ENCODE measurements at regions not wholly inside any gene's neighbourhood (a gene's known extent, or its start where the extent isn't known, plus 50 kb on each side); places are given as distances from the start of the nearest gene placed in this dataset.

DNA sequence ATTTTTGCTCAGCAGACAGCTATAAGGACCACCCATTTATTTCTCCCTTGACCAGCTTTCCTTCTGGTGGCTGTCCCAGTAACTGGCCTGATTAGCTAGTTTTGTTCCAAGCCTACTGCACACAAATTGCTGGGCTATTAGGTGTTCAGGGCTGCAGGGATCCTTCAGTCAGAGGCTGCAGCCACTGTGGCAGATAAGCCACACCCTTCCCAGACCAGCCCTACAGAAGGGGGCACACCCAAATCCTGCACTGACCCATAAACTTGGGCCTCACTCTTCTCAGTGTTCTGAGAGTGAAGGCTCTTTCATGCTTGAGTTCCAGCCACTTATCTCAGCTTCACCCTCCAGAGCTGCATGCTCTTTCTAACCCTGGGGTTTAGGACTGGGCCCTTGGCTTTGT, 200.0 kb downstream of the AASDHPPT start:
- Mint-ChIP-seq H3K27ac (no peak overlapping the region), H3K4me1 (no peaks in the 10 kb centered on the region), H3K9me3 (peaks cover 4 to 10% of the 10 kb centered on the region in 2 donors), H3K27me3 (no peaks in the 10 kb centered on the region), H3K36me3 (no peaks in the 10 kb centered on the region), H3K4me3 (no peak overlapping the region)
- DNase-seq, result no peak
- no peak for ATAC-seq (replicated peaks)

DNA sequence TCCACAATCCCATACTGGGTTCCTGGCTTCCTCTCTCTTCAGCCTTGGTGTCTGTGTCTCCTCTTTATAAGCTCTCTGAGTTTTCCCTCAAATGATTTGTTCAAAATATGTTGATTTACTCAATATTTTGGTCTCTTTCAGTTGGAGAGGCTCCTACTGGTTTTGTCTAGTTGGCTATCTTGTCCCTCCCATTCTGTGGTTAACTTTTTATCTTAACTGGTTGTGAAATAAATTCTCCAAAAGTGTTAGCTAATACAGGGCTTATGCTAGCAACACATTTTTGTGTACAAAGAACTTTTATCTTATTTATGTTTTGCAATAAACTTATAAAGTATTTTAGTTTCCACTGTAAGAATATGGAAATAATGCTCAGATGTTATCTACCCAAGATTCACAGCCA, 200.9 kb downstream of the AASDHPPT start:
- ATAC-seq (replicated peaks), result no peak
- Mint-ChIP-seq H3K4me1 (no peaks in the 10 kb centered on the region), H3K9me3 (peaks cover under 1 to 6% of the 10 kb centered on the region in 2 donors), H3K36me3 (no peaks in the 10 kb centered on the region), H3K27ac (no peak overlapping the region), H3K27me3 (no peaks in the 10 kb centered on the region), H3K4me3 (no peak overlapping the region)
- DNase-seq, result no peak

DNA sequence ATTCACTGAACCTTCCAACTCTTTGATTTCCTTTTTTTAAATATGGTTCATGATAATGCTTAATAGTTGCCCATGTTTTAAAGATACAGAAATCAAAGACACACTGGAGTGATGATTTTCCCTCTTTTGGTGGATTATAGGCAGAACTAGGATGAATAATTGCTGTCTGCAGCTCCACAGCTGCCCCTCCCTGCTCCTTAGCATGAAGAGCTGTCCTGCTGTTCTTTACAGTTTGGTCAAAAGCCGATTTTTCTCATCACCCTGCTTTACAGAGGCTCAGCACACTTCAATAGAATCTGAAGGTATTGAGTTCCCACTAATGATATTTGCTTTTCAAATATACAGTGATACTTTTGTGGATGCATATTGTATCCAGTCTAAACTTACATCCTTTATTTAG, 202.6 kb downstream of the AASDHPPT start:
- no peaks in the 10 kb centered on the region for H3K36me3 Mint-ChIP-seq
- ATAC-seq (replicated peaks), result no peak
- no peak for DNase-seq
- no peak overlapping the region for H3K27ac Mint-ChIP-seq
- H3K27me3 Mint-ChIP-seq, result no peaks in the 10 kb centered on the region
- no peaks in the 10 kb centered on the region for H3K9me3 Mint-ChIP-seq
- no peak overlapping the region for H3K4me3 Mint-ChIP-seq
- H3K4me1 Mint-ChIP-seq, result no peaks in the 10 kb centered on the region

DNA sequence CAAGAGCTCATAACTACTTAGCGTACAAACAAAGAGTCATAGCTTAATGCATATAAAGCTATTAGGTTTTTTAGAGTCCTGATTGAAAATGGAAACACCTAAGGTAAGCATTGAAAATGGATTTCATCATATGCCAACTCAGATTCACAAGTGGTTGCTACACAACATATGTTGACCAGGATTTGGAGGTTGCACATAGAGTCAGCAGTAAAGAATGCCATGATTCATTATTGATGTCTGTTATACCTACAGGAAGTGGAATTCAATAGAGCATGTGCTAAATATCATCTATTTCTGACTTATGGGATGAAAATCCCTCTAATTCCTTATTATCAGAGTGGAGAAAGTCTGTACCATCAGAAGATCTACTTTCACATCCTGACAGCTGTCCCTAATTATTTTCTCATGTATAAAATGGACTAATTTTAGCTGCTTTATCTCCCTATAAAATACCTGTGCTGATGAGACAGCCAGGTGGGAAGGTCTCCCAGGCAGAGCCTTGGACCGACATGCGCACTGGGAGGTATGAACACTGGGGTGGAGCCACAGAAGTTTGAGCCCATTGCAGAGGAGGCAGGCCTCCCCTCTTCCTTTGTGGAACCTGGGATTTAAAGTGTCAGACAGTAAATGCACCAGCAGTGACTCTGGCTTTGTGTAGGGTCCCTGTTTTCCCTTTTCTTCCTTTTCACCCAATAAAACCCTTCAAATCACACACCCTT, 204.2 kb downstream of the AASDHPPT start:
- no peak for ATAC-seq (replicated peaks)
- no peak overlapping the region for H3K27ac Mint-ChIP-seq
- no peaks in the 10 kb centered on the region for H3K27me3 Mint-ChIP-seq
- H3K9me3 Mint-ChIP-seq, result no peaks in the 10 kb centered on the region
- H3K36me3 Mint-ChIP-seq, result no peaks in the 10 kb centered on the region
- DNase-seq, result no peak
- no peaks in the 10 kb centered on the region for H3K4me1 Mint-ChIP-seq
- H3K4me3 Mint-ChIP-seq, result no peak overlapping the region

DNA sequence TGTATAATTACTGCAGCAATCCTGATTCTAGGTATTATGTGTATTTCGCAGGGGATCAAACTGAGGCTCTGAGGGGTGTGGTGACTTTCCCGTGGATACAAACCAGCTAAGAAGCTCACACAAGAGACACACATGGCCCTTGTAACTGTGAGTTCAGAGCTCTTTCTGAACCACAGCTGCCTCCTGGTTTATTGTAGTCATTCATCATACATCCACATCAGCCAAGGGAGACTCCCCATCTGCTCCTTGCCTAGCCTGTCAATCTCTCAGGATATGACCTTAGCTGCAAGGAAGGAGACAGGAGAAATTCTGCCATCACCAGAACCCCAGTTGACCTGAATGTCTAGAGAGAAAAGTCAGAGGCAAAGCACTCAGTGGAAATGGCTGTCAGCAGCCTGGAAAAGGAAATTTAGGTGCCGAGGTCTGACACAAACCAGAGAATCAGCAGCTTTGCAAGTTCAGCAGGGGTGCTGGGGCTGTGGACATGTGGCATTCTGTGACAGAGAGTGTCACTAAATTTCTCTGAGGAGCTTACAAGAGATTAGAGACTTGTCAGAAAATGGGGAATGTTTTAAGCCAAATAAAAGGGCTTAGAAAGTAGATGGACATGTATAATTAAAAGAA, 209.5 kb downstream of the AASDHPPT start:
- Mint-ChIP-seq H3K36me3 (no peaks in the 10 kb centered on the region), H3K27me3 (no peaks in the 10 kb centered on the region), H3K27ac (no peak overlapping the region), H3K9me3 (no peaks in the 10 kb centered on the region), H3K4me1 (no peaks in the 10 kb centered on the region), H3K4me3 (no peak overlapping the region)
- ATAC-seq (replicated peaks), result no peak
- no peak for DNase-seq

GRCh38 chr11:106288057-106288456, 210.6 kb downstream of the AASDHPPT start:
- no peak overlapping the region for H3K4me3 Mint-ChIP-seq
- H3K4me1 Mint-ChIP-seq, result no peaks in the 10 kb centered on the region
- DNase-seq (no peak), ATAC-seq (replicated peaks) (no peak)
- H3K27ac Mint-ChIP-seq, result no peak overlapping the region
- no peaks in the 10 kb centered on the region for H3K9me3 Mint-ChIP-seq
- no peaks in the 10 kb centered on the region for H3K27me3 Mint-ChIP-seq
- no peaks in the 10 kb centered on the region for H3K36me3 Mint-ChIP-seq

DNA sequence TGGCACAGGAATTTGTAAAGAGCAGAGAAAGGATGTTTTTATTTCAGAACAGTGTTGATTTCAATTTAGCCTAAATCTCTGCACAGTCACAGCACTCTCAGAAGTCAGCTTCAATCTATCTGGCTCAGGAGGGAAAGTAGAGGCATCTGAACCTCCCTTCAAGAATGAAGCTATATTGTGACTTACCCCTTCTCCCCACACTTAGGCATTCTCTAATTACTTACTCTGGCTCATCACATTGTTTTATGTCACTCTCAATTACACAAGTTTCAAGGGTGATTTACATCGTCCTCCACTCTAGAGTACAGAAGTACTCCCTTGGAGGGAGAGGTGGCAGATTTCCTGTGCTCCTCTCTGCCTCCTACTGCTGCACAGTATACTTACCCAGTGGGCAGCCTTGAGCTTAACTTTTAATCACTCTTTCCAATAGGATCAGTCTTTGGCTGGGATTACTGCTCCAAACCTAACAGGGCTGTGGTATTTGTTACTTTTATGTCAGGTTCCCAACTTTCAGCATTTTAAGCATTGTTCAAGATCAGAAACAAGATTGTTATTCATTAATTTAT, 211.4 kb downstream of the AASDHPPT start:
- DNase-seq (no peak), ATAC-seq (replicated peaks) (no peak)
- Mint-ChIP-seq H3K4me3 (no peak overlapping the region), H3K27me3 (no peaks in the 10 kb centered on the region), H3K27ac (no peak overlapping the region), H3K9me3 (no peaks in the 10 kb centered on the region), H3K36me3 (no peaks in the 10 kb centered on the region), H3K4me1 (no peaks in the 10 kb centered on the region)

DNA sequence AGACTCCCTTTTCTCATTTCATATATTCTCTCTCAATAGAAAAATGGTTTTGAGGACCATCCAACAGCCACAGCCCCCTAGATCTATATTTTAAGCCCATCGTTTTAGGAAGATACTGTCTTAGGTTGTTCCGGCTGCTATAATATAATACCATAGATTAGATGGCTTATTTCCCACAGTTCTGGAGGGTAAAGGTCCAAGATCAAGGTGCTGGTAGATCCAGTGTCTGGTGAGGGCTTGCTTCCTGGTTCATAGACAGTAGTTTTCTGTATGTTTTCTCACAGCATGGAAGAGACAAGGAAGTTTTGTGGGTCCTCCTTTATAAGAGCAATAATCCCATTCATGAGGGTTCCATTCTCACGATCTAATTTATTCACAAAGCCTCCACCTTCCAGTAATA, 215.1 kb downstream of the AASDHPPT start:
- H3K27me3 Mint-ChIP-seq, result no peaks in the 10 kb centered on the region
- H3K9me3 Mint-ChIP-seq, result no peaks in the 10 kb centered on the region
- DNase-seq (no peak), ATAC-seq (replicated peaks) (no peak)
- H3K4me3 Mint-ChIP-seq, result no peak overlapping the region
- H3K36me3 Mint-ChIP-seq, result no peaks in the 10 kb centered on the region
- H3K4me1 Mint-ChIP-seq, result no peaks in the 10 kb centered on the region
- H3K27ac Mint-ChIP-seq, result no peak overlapping the region

- no peak overlapping the region for H3K27ac Mint-ChIP-seq
- no peak overlapping the region for H3K4me3 Mint-ChIP-seq
- no peaks in the 10 kb centered on the region for H3K36me3 Mint-ChIP-seq
- DNase-seq (no peak), ATAC-seq (replicated peaks) (no peak)
- H3K27me3 Mint-ChIP-seq, result no peaks in the 10 kb centered on the region
- H3K4me1 Mint-ChIP-seq, result no peaks in the 10 kb centered on the region
- H3K9me3 Mint-ChIP-seq, result peaks cover 4 to 6% of the 10 kb centered on the region in 2 donors
Measured at GRCh38 chr11:106295974-106296373, 218.5 kb downstream of the AASDHPPT start.

DNA sequence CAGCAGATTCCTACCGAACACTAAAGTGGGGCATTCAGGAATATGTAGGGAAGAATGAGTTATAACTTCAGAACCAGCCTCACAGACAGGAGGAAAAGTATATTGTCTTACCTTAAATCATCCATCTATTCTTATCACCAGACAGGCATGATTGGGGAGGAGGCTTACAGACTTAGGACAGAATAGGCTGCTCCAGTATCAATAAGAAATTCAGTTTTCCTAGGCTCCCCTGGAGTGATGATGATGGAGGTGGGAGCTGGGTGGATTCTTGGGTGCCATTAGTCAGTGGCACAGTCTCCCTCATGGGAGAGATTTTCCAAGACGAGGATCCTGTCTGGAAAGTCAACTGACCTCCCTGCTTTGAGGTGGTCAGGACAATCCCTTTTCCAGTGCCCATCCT, 225.0 kb downstream of the AASDHPPT start:
- H3K4me1 Mint-ChIP-seq, result no peaks in the 10 kb centered on the region

DNA sequence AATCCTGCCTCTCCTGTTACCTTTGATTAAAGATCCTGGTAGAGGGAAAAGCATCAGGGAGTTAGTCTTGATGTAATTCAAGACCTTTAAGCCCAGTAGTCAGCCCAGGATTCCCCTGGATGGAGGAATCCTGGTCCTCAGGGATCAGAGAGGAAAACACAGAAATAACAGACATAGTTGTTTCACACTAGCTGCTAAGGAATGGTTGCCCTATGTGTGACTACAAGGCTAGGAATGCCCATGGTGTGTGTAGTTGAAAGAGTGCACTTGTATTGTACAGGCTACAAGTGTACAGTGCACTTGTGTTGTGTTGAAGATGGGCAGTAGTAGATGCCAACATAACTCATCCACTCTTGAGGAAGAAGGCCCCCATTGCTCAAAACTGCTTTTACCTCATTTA, 226.8 kb downstream of the AASDHPPT start:
- H3K9me3 Mint-ChIP-seq, result peaks cover 9 to 14% of the 10 kb centered on the region in 2 donors
- no peak for DNase-seq
- no peaks in the 10 kb centered on the region for H3K36me3 Mint-ChIP-seq
- H3K27ac Mint-ChIP-seq, result no peak overlapping the region
- H3K4me3 Mint-ChIP-seq, result no peak overlapping the region
- no peak for ATAC-seq (replicated peaks)
- no peaks in the 10 kb centered on the region for H3K4me1 Mint-ChIP-seq
- no peaks in the 10 kb centered on the region for H3K27me3 Mint-ChIP-seq

More for the DNA sequence above, 225.0 kb downstream of the AASDHPPT start:
- Mint-ChIP-seq H3K27ac (no peak overlapping the region), H3K9me3 (peaks cover 13 to 19% of the 10 kb centered on the region in 2 donors), H3K4me3 (no peak overlapping the region), H3K27me3 (no peaks in the 10 kb centered on the region), H3K36me3 (no peaks in the 10 kb centered on the region)
- no peak for ATAC-seq (replicated peaks)
- DNase-seq, result no peak

- Mint-ChIP-seq H3K27me3 (no peaks in the 10 kb centered on the region), H3K9me3 (peaks cover 9 to 15% of the 10 kb centered on the region in 2 donors), H3K36me3 (no peaks in the 10 kb centered on the region), H3K27ac (no peak overlapping the region), H3K4me3 (no peak overlapping the region), H3K4me1 (no peaks in the 10 kb centered on the region)
- ATAC-seq (replicated peaks) (no peak), DNase-seq (no peak)
Measured at GRCh38 chr11:106305458-106305857, 228.0 kb downstream of the AASDHPPT start.

DNA sequence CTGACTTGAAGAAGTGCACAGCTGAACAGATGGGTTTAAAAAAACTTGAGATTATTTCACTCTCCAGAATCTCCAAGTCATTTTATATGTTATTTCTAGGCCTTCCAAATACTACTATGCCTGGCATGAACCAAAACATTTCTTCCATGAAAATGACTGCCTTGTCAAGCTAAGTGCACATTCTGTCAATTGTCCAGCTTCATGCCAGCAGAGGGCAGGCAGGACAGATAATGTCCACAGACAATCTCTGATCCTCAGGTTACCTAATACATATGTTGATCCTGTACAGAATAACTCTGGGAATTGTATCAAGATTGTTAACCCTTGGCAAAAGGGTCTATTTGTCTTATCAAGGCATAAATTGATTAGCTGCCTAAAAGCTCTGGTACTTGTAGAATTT, 229.5 kb downstream of the AASDHPPT start:
- Mint-ChIP-seq H3K36me3 (no peaks in the 10 kb centered on the region), H3K4me1 (no peaks in the 10 kb centered on the region), H3K4me3 (no peak overlapping the region), H3K9me3 (peaks cover 9 to 15% of the 10 kb centered on the region in 2 donors), H3K27ac (no peak overlapping the region), H3K27me3 (no peaks in the 10 kb centered on the region)
- DNase-seq (no peak), ATAC-seq (replicated peaks) (no peak)

DNA sequence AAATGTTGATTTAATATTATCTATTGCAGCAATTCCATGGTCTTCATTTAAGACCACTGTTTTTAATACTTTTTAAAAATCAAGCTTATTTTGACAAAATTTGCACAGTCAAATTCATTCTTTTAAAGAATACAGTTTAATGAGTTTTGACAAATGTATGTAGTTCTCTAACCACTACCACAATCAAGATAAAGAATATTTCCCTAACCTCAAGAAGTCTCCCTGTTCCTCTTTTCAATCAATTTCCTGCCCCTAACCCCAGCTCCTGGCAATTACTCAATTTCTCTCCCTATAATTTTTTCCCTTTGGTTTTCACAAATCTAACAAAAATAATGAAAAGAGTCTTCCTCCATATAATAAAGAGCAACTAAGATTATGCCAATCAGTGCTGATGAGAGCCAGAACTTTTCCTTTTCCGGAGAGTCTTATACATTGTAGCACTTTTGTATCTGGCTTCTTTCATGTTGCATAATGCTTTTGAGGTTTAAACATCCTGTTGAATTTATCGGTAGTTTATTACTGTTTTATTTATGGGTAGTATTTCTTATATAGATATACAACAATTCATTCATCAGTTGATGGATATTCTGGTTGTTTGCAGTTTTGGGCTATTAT, 231.7 kb downstream of the AASDHPPT start:
- H3K4me3 Mint-ChIP-seq, result no peak overlapping the region
- H3K36me3 Mint-ChIP-seq, result no peaks in the 10 kb centered on the region
- DNase-seq (no peak), ATAC-seq (replicated peaks) (no peak)
- H3K27me3 Mint-ChIP-seq, result no peaks in the 10 kb centered on the region
- no peak overlapping the region for H3K27ac Mint-ChIP-seq
- peaks cover 5 to 9% of the 10 kb centered on the region in 2 donors for H3K9me3 Mint-ChIP-seq
- H3K4me1 Mint-ChIP-seq, result no peaks in the 10 kb centered on the region

Measured in stimulated activated naive B cell treated with anti-CD40 and anti-IgM and Interleukin-4, amounts not matched to agents 10 μg/mL and 1 μg/mL and 100 μg/mL, for 72 hours (primary cell).